VCaP (cell line): ENCODE measurements at regions not wholly inside any gene's neighbourhood (a gene's known extent, or its start where the extent isn't known, plus 50 kb on each side); places are given as distances from the start of the nearest gene placed in this dataset.

Experiments
- H3K27ac ChIP-seq: fragments of 450-650 bp; 2 replicates; pipeline ENCODE4 v1.5.1; 2017
- CTCF ChIP-seq: fragments of 450-650 bp; conservative IDR thresholded peaks from 2 replicates; pipeline ENCODE4 v1.5.1; 2017; ENCODE audit warnings: mild to moderate bottlenecking, moderate library complexity

- no peak overlapping the region for H3K27ac ChIP-seq
- no peak for TF ChIP-seq CTCF
These were observed 319.7 kb downstream of the CTTN start for GRCh38 chr11:70717936-70718595.

- TF ChIP-seq CTCF, result no peak
- H3K27ac ChIP-seq, result no peak overlapping the region
These were observed 321.2 kb downstream of the CTTN start for GRCh38 chr11:70719516-70719915.

DNA sequence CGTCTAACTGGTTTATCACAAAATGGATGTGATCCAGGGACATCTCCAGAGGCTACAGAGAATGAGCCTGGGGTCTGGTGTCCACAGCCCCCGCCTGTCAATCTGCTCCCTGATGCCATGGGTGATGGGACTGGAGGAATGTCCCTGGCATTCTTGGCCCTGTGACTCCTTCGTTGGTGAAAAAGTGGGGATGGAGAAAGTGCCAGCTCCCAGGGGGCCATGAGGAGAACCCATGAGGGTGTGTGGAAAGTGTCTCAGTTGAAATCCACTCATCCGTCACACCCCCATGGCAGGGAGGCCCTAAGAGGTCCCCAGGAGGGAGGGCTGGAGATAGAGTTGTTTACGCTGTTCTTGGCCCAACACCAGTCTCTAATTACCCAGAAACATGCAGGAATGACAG, 322.0 kb downstream of the CTTN start:
- H3K27ac ChIP-seq, result no peak overlapping the region
- TF ChIP-seq CTCF, result no peak

GRCh38 chr11:70721006-70721405, 322.7 kb downstream of the CTTN start:
- no peak overlapping the region for H3K27ac ChIP-seq
- TF ChIP-seq CTCF, result no peak

DNA sequence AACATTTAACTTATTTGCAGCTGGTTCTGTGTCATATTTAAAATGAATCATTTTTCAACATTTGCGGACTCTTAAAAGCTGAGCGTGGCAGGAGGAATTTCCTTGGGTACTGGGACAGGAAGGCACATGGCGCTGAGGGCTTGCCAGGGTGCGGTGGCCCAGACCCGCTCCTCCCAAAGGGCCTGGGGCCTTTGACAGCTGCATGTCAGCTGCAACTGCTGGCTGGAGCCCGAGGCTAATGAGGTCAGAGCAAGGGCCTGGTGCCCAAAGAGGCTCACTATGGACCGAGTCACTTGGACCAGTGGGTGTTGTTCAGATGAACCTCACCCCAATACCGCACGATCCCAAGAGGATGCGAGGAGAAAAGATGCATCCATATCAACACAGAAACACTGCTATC, 326.9 kb downstream of the CTTN start:
- TF ChIP-seq CTCF, result no peak
- no peak overlapping the region for H3K27ac ChIP-seq

DNA sequence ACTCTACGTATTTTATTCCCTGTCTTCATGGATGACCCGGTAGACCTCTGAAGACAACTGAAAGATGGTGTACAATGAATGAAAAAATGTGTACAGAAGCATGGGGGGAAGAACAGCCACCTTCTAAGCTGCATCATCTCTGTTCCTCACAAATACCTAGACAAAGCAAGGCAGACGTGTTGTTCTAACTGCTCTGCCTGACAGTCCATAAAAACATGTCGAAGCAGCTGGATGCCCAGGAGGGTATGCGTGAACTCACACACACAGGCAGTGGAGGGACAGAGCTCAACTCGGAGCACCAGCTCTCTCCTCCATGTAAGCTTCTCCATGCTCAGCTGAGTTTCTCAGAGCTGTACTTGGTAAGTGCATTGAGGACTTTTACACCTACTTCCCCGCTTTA, 327.4 kb downstream of the CTTN start:
- no peak overlapping the region for H3K27ac ChIP-seq
- TF ChIP-seq CTCF, result no peak

GRCh38 chr11:70727021-70727420, 328.7 kb downstream of the CTTN start:
- TF ChIP-seq CTCF, result no peak
- H3K27ac ChIP-seq, result no peak overlapping the region
